Suprapubic skin (tissue), 4 donors: ENCODE measurements at regions not wholly inside any gene's neighbourhood (a gene's known extent, or its start where the extent isn't known, plus 50 kb on each side); places are given as distances from the start of the nearest gene placed in this dataset.
"Not testable (repeated sequence)": the region's sequence is repeated elsewhere in the genome, so short reads cannot be mapped to it uniquely, and the experiment has no call there.

ENCODE experiments used
- DNase-seq, 2 donors: peaks; one replicate each; pipeline ENCODE4 v3.0.0-alpha.2; 2019; ENCODE audit warnings: low spot score in 2 of 2
- H3K27ac ChIP-seq: fragments of 200-600 bp; sonication (generic); one replicate; pipeline ENCODE4 v1.5.1; 2019
- H3K27me3 ChIP-seq: fragments of 200-600 bp; sonication (generic); one replicate; pipeline ENCODE4 v1.5.1; 2019
- H3K36me3 ChIP-seq: fragments of 200-600 bp; sonication (generic); one replicate; pipeline ENCODE4 v1.5.1; 2019
- H3K4me1 ChIP-seq: fragments of 200-600 bp; sonication (generic); one replicate; pipeline ENCODE4 v1.5.1; 2019
- H3K4me3 ChIP-seq: fragments of 200-600 bp; sonication (generic); one replicate; pipeline ENCODE4 v1.5.1; 2019; ENCODE audit warnings: mild to moderate bottlenecking
- H3K9me3 ChIP-seq: fragments of 200-600 bp; sonication (generic); one replicate; pipeline ENCODE4 v1.5.1; 2019
- EP300 ChIP-seq: sonication (generic); formaldehyde crosslinking; IDR thresholded peaks from one replicate; pipeline ENCODE4 v1.6.1; 2017; ENCODE audit warnings: antibody characterized with exemption
- POLR2A ChIP-seq, 2 donors: fragments of 450-650 bp; IDR thresholded peaks; one replicate each; pipeline ENCODE4 v1.6.1; 2017; ENCODE audit warnings: antibody characterized with exemption in 2 of 2, mild to moderate bottlenecking in 2 of 2, moderate library complexity in 2 of 2
- POLR2AphosphoS5 ChIP-seq, 3 donors: sonication (generic); formaldehyde crosslinking; IDR thresholded peaks; one replicate each; pipeline ENCODE4 v1.6.1; 2017; ENCODE audit warnings: antibody characterized with exemption in 3 of 3
- WGBS: methylation state at CpG from one replicate; pipeline ENCODE4 v1.1.5; 2018; 5-methylcytosine and 5-hydroxymethylcytosine counted together
- TF ChIP-seq, protein P1 (sequence below), 2 donors: fragments of 200-600 bp in 1 of 2; fragments of 450-650 bp in 1 of 2; sonication (generic) in 1 of 2; IDR thresholded peaks; one replicate each; pipeline ENCODE4 v1.5.1; 2016 to 2019; ENCODE audit warnings: antibody characterized with exemption in 2 of 2, mild to moderate bottlenecking in 1 of 2, moderate library complexity in 1 of 2

DNA sequence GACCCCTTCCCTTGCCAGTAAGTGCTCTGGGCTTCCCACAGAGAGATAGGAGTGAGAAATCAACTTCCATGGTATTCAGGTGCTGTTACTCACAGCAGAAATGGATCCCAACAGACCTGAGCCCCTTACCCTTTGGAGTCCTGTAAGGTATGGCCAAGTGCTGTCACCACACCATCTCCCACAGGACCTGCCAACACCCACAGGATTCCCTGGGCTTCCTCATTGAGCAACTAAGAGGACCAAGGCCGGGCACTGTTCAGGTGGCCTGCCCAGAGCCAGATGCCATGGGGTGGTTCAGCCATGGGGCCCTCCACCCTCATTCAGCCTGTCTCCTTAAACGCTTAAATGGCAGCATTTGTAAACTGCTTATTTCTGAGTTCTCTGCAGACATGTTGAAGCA lies 166.2 kb downstream of the TRIM43 start:
- DNase-seq = no peak
- Histone ChIP-seq H3K27me3 (no peaks in the 10 kb centered on the region), H3K4me3 (no peak overlapping the region), H3K9me3 (no peaks in the 10 kb centered on the region), H3K27ac (no peak overlapping the region), H3K36me3 (no peaks in the 10 kb centered on the region), H3K4me1 (no peaks in the 10 kb centered on the region)
- TF ChIP-seq, protein P1, sequence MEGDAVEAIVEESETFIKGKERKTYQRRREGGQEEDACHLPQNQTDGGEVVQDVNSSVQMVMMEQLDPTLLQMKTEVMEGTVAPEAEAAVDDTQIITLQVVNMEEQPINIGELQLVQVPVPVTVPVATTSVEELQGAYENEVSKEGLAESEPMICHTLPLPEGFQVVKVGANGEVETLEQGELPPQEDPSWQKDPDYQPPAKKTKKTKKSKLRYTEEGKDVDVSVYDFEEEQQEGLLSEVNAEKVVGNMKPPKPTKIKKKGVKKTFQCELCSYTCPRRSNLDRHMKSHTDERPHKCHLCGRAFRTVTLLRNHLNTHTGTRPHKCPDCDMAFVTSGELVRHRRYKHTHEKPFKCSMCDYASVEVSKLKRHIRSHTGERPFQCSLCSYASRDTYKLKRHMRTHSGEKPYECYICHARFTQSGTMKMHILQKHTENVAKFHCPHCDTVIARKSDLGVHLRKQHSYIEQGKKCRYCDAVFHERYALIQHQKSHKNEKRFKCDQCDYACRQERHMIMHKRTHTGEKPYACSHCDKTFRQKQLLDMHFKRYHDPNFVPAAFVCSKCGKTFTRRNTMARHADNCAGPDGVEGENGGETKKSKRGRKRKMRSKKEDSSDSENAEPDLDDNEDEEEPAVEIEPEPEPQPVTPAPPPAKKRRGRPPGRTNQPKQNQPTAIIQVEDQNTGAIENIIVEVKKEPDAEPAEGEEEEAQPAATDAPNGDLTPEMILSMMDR (IDR thresholded peaks at IDR 0.05) = no peak
- TF ChIP-seq EP300 = no peak
- no peak for TF ChIP-seq POLR2AphosphoS5 (IDR thresholded peaks at IDR 0.05)
- no peak for TF ChIP-seq POLR2A (IDR thresholded peaks at IDR 0.05)
- WGBS = 90% methylated on average over 2 of the region's 2 CpGs

DNA sequence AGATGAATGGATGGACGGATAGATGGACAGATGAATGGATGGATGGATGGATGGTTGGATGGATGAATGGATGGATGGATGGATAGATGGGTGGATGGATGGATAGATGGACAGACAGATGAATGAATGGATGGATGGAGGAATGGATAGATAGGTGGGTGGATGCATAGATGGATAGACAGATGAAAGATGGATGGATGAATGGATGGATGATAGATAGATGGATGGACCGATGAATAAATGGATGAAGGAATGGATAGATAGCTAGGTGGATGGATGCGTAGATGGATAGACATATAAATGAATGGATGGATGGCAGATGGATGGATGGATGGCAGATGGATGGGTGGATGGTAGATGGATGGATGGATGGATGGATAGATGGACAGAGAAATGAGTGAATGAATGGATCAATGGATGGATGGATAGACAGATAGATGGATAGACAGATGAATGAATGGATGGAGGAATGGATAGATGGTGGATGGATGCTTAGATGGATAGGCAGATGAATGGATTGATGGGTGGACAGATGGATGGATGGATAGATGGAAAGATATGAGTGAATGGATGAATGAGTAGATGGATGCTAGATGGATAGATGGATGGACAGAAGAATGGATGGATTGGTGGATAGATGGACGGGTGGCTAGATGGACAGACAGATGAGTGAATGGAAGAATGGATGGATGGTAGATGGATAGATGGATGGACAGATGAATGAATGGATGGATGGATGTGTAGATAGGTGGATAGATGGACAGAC lies 167.9 kb downstream of the TRIM43 start:
- Histone ChIP-seq H3K36me3 (no peaks in the 10 kb centered on the region), H3K27me3 (no peaks in the 10 kb centered on the region), H3K4me1 (no peaks in the 10 kb centered on the region), H3K27ac (no peak overlapping the region), H3K4me3 (no peak overlapping the region), H3K9me3 (no peaks in the 10 kb centered on the region)
- no peak for DNase-seq
- TF ChIP-seq POLR2AphosphoS5 (IDR thresholded peaks at IDR 0.05) (no peak), POLR2A (IDR thresholded peaks at IDR 0.05) (no peak), EP300 (no peak)
- TF ChIP-seq, protein P1 (IDR thresholded peaks at IDR 0.05) = no peak
- 89% methylated on average over 4 of the region's 4 CpGs for WGBS

DNA sequence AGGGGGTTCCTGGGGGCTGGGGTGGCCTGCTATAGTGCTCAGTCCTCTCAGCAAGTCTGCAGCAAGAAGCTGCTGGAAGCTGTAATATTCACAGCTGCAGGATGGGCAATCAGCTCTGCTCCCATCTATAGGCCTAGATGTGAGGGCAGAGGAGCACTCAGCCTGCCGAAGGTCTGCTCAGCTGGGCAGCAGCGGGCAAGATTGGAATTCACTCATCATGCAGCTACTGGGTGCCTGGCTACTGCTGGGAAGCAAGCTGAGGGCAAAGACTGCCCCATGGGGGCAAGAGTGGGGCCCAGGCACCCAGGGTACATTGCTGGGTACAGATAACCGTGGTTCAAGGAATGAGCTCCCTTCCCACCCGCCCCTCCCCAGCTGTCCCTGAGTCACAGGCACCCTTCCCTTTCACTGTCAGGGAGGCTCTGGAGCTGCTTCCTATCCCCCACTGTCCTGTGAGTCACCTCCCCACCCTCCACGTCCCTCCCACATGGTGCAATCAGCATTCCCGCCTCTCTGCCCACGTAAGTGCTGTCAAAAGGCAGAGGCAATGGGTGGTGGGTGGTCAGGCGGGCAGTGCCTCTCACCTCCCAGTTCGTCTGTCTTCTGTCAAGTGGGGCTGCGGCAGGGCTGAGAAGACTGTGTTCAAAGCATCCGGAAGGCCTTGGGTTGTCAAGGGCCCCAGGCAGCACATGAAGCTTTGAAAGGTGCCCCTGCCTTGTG lies 169.2 kb downstream of the TRIM43 start:
- no peak overlapping the region for H3K27ac ChIP-seq
- H3K36me3 ChIP-seq = no peaks in the 10 kb centered on the region
- TF ChIP-seq, protein P1 (IDR thresholded peaks at IDR 0.05) = no peak
- DNase-seq = no peak
- H3K9me3 ChIP-seq = no peaks in the 10 kb centered on the region
- no peaks in the 10 kb centered on the region for H3K4me1 ChIP-seq
- no peak overlapping the region for H3K4me3 ChIP-seq
- H3K27me3 ChIP-seq = no peaks in the 10 kb centered on the region
- 62% methylated on average over 4 of the region's 11 CpGs for WGBS

DNA sequence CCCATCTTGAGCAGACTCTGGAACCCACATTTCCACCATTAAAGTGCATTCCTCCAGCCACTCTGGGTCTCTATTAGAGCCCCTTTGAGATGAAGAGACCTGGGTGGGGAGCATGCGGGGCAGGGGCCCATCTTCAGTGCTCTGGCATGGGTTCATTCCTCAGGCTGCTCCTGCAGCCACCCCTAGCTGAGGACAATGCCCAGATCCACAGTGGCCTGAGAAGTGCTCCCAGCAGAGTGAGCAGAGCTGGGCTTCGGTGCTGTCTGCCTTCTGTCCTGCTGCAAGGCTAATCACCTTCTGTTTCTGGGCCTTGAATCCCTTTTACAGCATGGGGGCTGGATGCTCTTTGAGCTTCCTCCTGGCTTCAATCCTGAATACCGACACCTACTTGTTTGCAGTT lies 169.8 kb downstream of the TRIM43 start:
- WGBS = 78% methylated on average over 2 of the region's 3 CpGs
- no peak overlapping the region for H3K4me3 ChIP-seq
- no peak for DNase-seq
- TF ChIP-seq, protein P1 (IDR thresholded peaks at IDR 0.05) = no peak
- TF ChIP-seq EP300 = no peak
- no peak for TF ChIP-seq POLR2A (IDR thresholded peaks at IDR 0.05)
- TF ChIP-seq POLR2AphosphoS5 (IDR thresholded peaks at IDR 0.05) = no peak
- H3K27me3 ChIP-seq = no peaks in the 10 kb centered on the region
- no peaks in the 10 kb centered on the region for H3K9me3 ChIP-seq
- H3K36me3 ChIP-seq = no peaks in the 10 kb centered on the region
- H3K4me1 ChIP-seq = no peaks in the 10 kb centered on the region
- no peak overlapping the region for H3K27ac ChIP-seq

DNA sequence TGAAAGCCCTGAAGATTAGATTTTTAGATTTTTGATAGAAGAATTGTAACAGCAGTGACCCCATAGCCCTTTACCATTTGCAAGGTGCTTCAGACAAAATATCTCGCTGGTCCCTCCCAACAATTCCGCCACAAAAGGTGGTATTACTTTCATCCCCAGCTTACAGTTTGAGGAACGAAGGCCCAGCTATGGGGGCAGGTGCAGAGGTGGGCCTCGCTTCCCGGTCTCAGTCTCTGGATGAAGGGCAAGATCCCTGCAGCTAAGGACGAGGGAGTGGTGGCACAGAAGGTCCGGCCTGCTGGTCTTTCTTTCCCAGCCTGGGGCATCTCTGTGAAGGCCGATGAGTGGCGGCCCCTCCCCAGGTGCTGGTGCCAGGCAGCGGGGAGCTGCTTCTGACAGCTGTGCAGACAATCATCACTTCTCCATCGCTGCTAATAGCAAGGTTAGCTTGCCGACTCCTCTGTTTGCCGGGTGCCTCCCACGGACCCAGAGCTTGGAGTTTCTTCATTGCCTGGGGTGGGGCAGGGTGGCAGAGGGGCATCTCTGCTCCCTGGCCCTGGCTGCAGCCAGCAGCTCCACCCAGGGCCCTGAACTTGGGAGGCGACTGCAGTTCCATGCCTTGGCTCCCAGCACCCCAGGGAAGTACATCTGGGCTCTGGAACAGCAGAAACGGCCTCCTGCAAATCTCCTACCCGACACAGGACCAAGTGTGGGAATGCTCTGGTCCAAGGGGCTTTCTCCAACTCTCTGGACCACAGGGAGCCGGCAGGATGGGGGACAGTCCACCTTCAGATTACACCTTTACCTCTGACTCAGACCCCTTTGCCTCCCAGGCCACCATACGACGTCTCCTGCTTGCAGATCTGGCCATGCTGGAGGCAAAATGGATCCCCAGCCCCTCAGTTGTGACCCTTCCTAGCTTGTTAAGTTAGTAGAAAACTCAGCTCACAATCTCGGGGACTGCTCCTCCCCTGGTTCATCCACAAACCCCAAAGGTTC lies 170.5 kb downstream of the TRIM43 start:
- DNase-seq = not testable (repeated sequence)
- 82% methylated on average over 9 of the region's 21 CpGs for WGBS

DNA sequence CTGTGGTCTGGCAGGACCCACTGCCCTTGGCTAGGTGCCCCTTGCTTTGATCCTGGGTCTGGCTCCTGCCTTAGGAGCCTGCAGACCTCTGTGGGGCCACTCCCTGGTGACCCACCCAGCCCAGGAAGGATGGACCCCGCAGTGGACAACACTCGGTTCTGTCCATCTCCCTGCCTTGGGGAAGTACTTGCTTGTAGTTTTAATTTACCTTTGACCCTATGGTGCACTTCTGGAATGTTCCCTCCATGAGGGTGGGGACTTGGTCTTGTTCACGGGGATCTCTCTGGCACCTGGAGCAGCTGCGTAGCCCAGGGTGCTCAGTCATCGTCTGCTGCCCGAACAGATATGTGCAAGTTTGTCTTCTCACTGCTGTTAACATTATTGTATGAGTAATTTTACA lies 171.3 kb downstream of the TRIM43 start:
- WGBS = 70% methylated on average over 6 of the region's 6 CpGs
- H3K4me1 ChIP-seq, H3K27me3 ChIP-seq, H3K9me3 ChIP-seq, H3K4me3 ChIP-seq, H3K27ac ChIP-seq, DNase-seq, H3K36me3 ChIP-seq: not testable (repeated sequence)

More for the DNA sequence above, 170.5 kb downstream of the TRIM43 start:
- not testable (repeated sequence) for H3K4me3 ChIP-seq, H3K4me1 ChIP-seq, H3K27me3 ChIP-seq, H3K27ac ChIP-seq, H3K9me3 ChIP-seq, H3K36me3 ChIP-seq

DNA sequence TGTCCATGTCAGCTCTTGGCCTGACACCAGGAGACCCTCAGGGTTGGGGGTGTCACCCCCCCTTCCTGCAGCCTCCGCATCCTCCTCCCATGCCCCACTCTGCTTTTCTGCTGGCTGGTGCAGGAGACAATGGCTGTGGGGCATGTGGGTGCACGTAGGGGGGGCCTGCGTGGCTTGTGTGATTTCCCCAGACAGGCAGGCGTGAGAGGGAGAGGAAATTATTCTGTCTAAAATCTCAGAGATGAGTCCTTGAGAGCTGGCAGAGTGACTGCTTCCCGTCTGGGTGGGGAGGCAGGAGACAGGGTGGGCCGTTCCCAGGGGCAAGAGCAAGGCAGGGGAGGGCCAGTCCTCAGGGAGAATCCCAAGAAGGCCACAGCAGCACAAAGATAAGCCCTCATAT lies 173.2 kb downstream of the TRIM43 start:
- DNase-seq, H3K27ac ChIP-seq, H3K36me3 ChIP-seq, H3K9me3 ChIP-seq, H3K4me1 ChIP-seq, H3K4me3 ChIP-seq, H3K27me3 ChIP-seq: not testable (repeated sequence)
- 80% methylated on average over 1 of the region's 6 CpGs for WGBS
